Panc1 (cell line): ENCODE measurements at regions not wholly inside any gene's neighbourhood (a gene's known extent, or its start where the extent isn't known, plus 50 kb on each side); places are given as distances from the start of the nearest gene placed in this dataset.

Experiments
- ATAC-seq: fragments of 200-7000 bp; cut with Tn5 transposase; 2 replicates; pipeline ENCODE4 v1.9.1; 2020; ENCODE audit warnings: mild to moderate bottlenecking, moderate library complexity
- BruUV-seq: library from RNA; stranded (reverse); fragments of 400-500 nt; replicated peaks from 2 replicates; lab custom pipeline; 2021; lab: Mats Ljungman, UMichigan
- CTCF ChIA-PET: fragments of 300-600 bp; sonication (Branson Sonifier 250); formaldehyde crosslinking; loops from one replicate; lab custom pipeline; 2022; ENCODE audit warnings: antibody characterized with exemption; lab: Charles Lee
- POLR2A ChIA-PET: fragments of 300-600 bp; sonication (Branson Sonifier 250); formaldehyde crosslinking; loops from one replicate; lab custom pipeline; 2022; ENCODE audit warnings: antibody characterized with exemption; lab: Charles Lee
- DNase-seq: peaks from one replicate; pipeline ENCODE4 v3.0.0-alpha.2; 2010; ENCODE audit warnings: low read depth, low spot score
- H3K27ac ChIP-seq: 2 replicates; pipeline ENCODE4 v1.5.1; 2011; ENCODE audit warnings: mild to moderate bottlenecking, low read length, inconsistent platforms
- H3K27me3 ChIP-seq: fragments of 200-500 bp; sonication (Bioruptor generic); 2 replicates; pipeline ENCODE4 v1.6.0; 2014; ENCODE audit warnings: low read length, inconsistent platforms; ENCODE audit not compliant: control insufficient read depth, insufficient read depth
- H3K36me3 ChIP-seq: fragments of 200-500 bp; sonication (Bioruptor generic); 2 replicates; pipeline ENCODE4 v1.5.1; 2014; ENCODE audit warnings: inconsistent platforms, mild to moderate bottlenecking, low read length, moderate library complexity; ENCODE audit not compliant: control insufficient read depth, insufficient read depth
- H3K4me1 ChIP-seq: 2 replicates; pipeline ENCODE4 v1.5.1; 2011; ENCODE audit warnings: inconsistent platforms, mild to moderate bottlenecking, low read length, moderate library complexity; ENCODE audit not compliant: control insufficient read depth, insufficient read depth
- H3K4me3 ChIP-seq, 2 experiments: 2 replicates each; pipeline ENCODE4 v1.5.1; 2011 to 2012; ENCODE audit warnings: low read depth in 2 of 2, low read length in 2 of 2, mild to moderate bottlenecking in 2 of 2, inconsistent platforms in 1 of 2, moderate library complexity in 1 of 2
- H3K9me3 ChIP-seq: fragments of 200-500 bp; sonication (Bioruptor generic); 2 replicates; pipeline ENCODE4 v1.5.1; 2014; ENCODE audit warnings: low read depth, mild to moderate bottlenecking, inconsistent platforms, low read length, moderate library complexity; ENCODE audit not compliant: control insufficient read depth, insufficient read depth
- CTCF ChIP-seq: fragments of 450-650 bp; IDR thresholded peaks from 2 replicates; pipeline ENCODE4 v1.5.1; 2017; ENCODE audit warnings: mild to moderate bottlenecking
- POLR2AphosphoS5 ChIP-seq: IDR thresholded peaks from 2 replicates; pipeline ENCODE4 v1.6.1; 2012; ENCODE audit warnings: mild to moderate bottlenecking, low read depth, low read length, moderate library complexity
- REST ChIP-seq, 2 experiments: IDR thresholded peaks; 2 replicates each; pipeline ENCODE4 v1.6.1; 2011 to 2012; ENCODE audit warnings: low read depth in 2 of 2, control low read depth in 1 of 2, low read length in 1 of 2, mild to moderate bottlenecking in 1 of 2, moderate library complexity in 1 of 2; ENCODE audit not compliant: insufficient read depth in 1 of 2
- SIN3A ChIP-seq: IDR thresholded peaks from 2 replicates; pipeline ENCODE4 v1.6.1; 2012; ENCODE audit warnings: low read depth, mild to moderate bottlenecking, low read length, moderate library complexity, borderline replicate concordance; ENCODE audit not compliant: insufficient read depth
- TCF7L2 ChIP-seq: IDR thresholded peaks from 2 replicates; pipeline ENCODE4 v1.6.1; 2011; ENCODE audit warnings: mild to moderate bottlenecking, low read depth, low read length, inconsistent platforms
- in situ Hi-C: cut with HindIII; loops from 2 replicates; pipeline ENCODE4 v1.10.0; 2016; ENCODE audit warnings: low sequenced_read_pairs, low pct_unique_long_range_greater_than_20kb
- intact Hi-C: fragments of 100-400 bp; cut with micrococcal nuclease; formaldehyde crosslinking; loops from one replicate; pipeline ENCODE4 v1.10.0; 2022; ENCODE audit not compliant: unreplicated experiment

- ATAC-seq (no peak), DNase-seq (no peak)
- POLR2A ChIA-PET: interaction anchor here (0.6 kb wide), 1 partner anchor 186 kb away, joined by 4 read pairs; no protein-coding TSS in a partner anchor
- CTCF ChIA-PET: interaction anchor here (0.6 to 0.7 kb wide), 2 partner anchors 128 to 257 kb away, joined by 4 read pairs; no protein-coding TSS in a partner anchor
- no peak overlapping the region for H3K4me3 ChIP-seq
- in situ Hi-C loops: no loop called here
- H3K27me3 ChIP-seq: no peaks in the 10 kb centered on the region
- no peaks in the 10 kb centered on the region for H3K36me3 ChIP-seq
- no peaks in the 10 kb centered on the region for H3K9me3 ChIP-seq
- BruUV-seq: no TSS peak
- H3K4me1 ChIP-seq: peaks cover 19% of the 10 kb centered on the region
- TF ChIP-seq CTCF: no peak
- intact Hi-C loops: no loop called here
- H3K27ac ChIP-seq: no peak overlapping the region
Measured at GRCh38 chr20:50315586-50316551, 125.2 kb downstream of the CEBPB start.

GRCh38 chr20:50317116-50317515 is 126.5 kb downstream of the CEBPB start:
- no peak overlapping the region for H3K27ac ChIP-seq
- H3K9me3 ChIP-seq: no peaks in the 10 kb centered on the region
- in situ Hi-C loops: no loop called here
- intact Hi-C loops: no loop called here
- H3K4me3 ChIP-seq: no peak overlapping the region
- CTCF ChIA-PET: no interaction called here
- H3K27me3 ChIP-seq: no peaks in the 10 kb centered on the region
- POLR2A ChIA-PET: no interaction called here
- no peak for ATAC-seq
- H3K4me1 ChIP-seq: peaks cover 20% of the 10 kb centered on the region
- no TSS peak for BruUV-seq
- TF ChIP-seq TCF7L2 (no peak), REST (IDR thresholded peaks at IDR 0.05; ENCODE audit: insufficient read depth in 1 of 2, low read depth in 2 of 2, low read length in 1 of 2) (no peak), SIN3A (no peak), POLR2AphosphoS5 (no peak), CTCF (no peak)
- no peaks in the 10 kb centered on the region for H3K36me3 ChIP-seq
- DNase-seq: no peak
